K562 (cell line): ENCODE measurements at regions not wholly inside any gene's neighbourhood (a gene's known extent, or its start where the extent isn't known, plus 50 kb on each side); places are given as distances from the start of the nearest gene placed in this dataset.

Experiments used
- ATAC-seq: fragments of 200-7000 bp; cut with Tn5 transposase; 3 replicates; pipeline ENCODE4 v1.9.1; 2020; ENCODE audit warnings: moderate library complexity
- BruUV-seq: library from RNA; stranded (reverse); fragments of 400-500 nt; replicated peaks from 2 replicates; lab custom pipeline; 2021; lab: Mats Ljungman, UMichigan
- CTCF ChIA-PET: fragments of 300-600 bp; formaldehyde crosslinking; extraction: SDS; loops from one replicate; lab custom pipeline; 2021; ENCODE audit warnings: low intra/inter-chr PET ratio; lab: Yijun Ruan, JAX
- POLR2A ChIA-PET: fragments of 300-600, 350-650 bp; sonication (Branson Sonifier 250); formaldehyde crosslinking; extraction: SDS; loops from one replicate; lab custom pipeline; 2021; ENCODE audit warnings: antibody characterized with exemption, inconsistent platforms; lab: Yijun Ruan, JAX
- DNase-seq, 4 experiments: peaks; one replicate each; pipeline versions ENCODE4 v3.0.0 to v3.0.0-alpha.2; 2011 to 2018; ENCODE audit warnings: low spot score in 3 of 4, mixed read lengths in 3 of 4; ENCODE audit errors: extremely low read depth in 1 of 4
- FAIRE-seq: peaks from 2 replicates; lab custom pipeline; 2011; peaks lifted over from hg19 to GRCh38; lab: Jason Lieb, UNC
- H2AFZ ChIP-seq: 2 replicates; pipeline ENCODE4 v1.6.0; 2011; ENCODE audit warnings: low read depth, low read length, control low read depth, inconsistent platforms
- H3K27ac ChIP-seq: fragments of 200-600 bp; 3 replicates; pipeline ENCODE4 v1.8.0; 2011; ENCODE audit warnings: low read depth, mild to moderate bottlenecking, control low read depth, inconsistent platforms, low read length, moderate library complexity, mixed read lengths; ENCODE audit errors: extremely low read depth
- H3K27me3 ChIP-seq, 2 experiments: fragments of 300-600 bp in 1 of 2; 2 replicates in 1 of 2; 3 replicates in 1 of 2; pipeline versions ENCODE4 v1.6.0 to v1.8.0; 2011; ENCODE audit warnings: inconsistent platforms in 2 of 2, low read length in 2 of 2, mild to moderate bottlenecking in 1 of 2, mixed read lengths in 1 of 2, moderate library complexity in 1 of 2; ENCODE audit not compliant: control insufficient read depth in 2 of 2, insufficient read depth in 2 of 2
- H3K36me3 ChIP-seq: fragments of 300-600 bp; 3 replicates; pipeline ENCODE4 v1.8.0; 2011; ENCODE audit warnings: mild to moderate bottlenecking, low read length, inconsistent platforms; ENCODE audit not compliant: control insufficient read depth, insufficient read depth
- H3K4me1 ChIP-seq, 2 experiments: fragments of 200-600 bp in 1 of 2; replicated peaks in 1 of 2; 2 replicates in 1 of 2; 3 replicates in 1 of 2; pipeline versions ENCODE4 v1.5.1 to v1.8.0; 2011; ENCODE audit warnings: inconsistent platforms in 2 of 2, low read length in 2 of 2, mild to moderate bottlenecking in 1 of 2, mixed read lengths in 1 of 2, moderate library complexity in 1 of 2; ENCODE audit not compliant: control insufficient read depth in 2 of 2, insufficient read depth in 2 of 2
- H3K4me2 ChIP-seq: 2 replicates; pipeline ENCODE4 v1.6.1; 2011; ENCODE audit warnings: low read length, control low read depth, inconsistent platforms, mixed read lengths; ENCODE audit not compliant: insufficient read depth
- H3K4me3 ChIP-seq: fragments of 200-600 bp; sonication (generic), shearing (Covaris generic); 2 replicates; pipeline ENCODE4 v1.5.1; 2016; ENCODE audit warnings: control low read depth, inconsistent platforms
- H3K79me2 ChIP-seq: fragments of 200-600 bp; 3 replicates; pipeline ENCODE4 v1.8.0; 2011; ENCODE audit warnings: low read length, inconsistent platforms; ENCODE audit not compliant: control insufficient read depth, insufficient read depth
- H3K9ac ChIP-seq, 2 experiments: 2 replicates each; pipeline versions ENCODE4 v1.6.0 to v1.6.1; 2011; ENCODE audit warnings: low read depth in 2 of 2, low read length in 2 of 2, control low read depth in 1 of 2, inconsistent platforms in 1 of 2, mild to moderate bottlenecking in 1 of 2, mixed read lengths in 1 of 2; ENCODE audit not compliant: insufficient read depth in 1 of 2
- H3K9me1 ChIP-seq: one replicate; pipeline ENCODE4 v1.6.0; 2011; ENCODE audit warnings: inconsistent platforms, mild to moderate bottlenecking, low read length, moderate library complexity; ENCODE audit not compliant: control insufficient read depth, insufficient read depth
- H3K9me3 ChIP-seq: replicated peaks from 2 replicates; pipeline ENCODE4 v1.5.1; 2011; ENCODE audit warnings: low read depth, low read length, inconsistent platforms; ENCODE audit not compliant: control insufficient read depth, insufficient read depth
- H4K20me1 ChIP-seq: replicated peaks from 2 replicates; pipeline ENCODE4 v1.6.1; 2011; ENCODE audit warnings: low read length, inconsistent platforms, mixed read lengths; ENCODE audit not compliant: control insufficient read depth, insufficient read depth
- BHLHE40 ChIP-seq: IDR thresholded peaks from 2 replicates; pipeline ENCODE4 v1.6.1; 2011; ENCODE audit warnings: low read length, improper control_type of control experiment
- NCOA6 ChIP-seq: fragments of 450-650 bp; IDR thresholded peaks from 2 replicates; pipeline ENCODE4 v1.6.1; 2017; ENCODE audit warnings: mild to moderate bottlenecking
- NONO ChIP-seq, 2 experiments: fragments of 200-400 bp in 1 of 2; fragments of 450-650 bp in 1 of 2; formaldehyde crosslinking in 1 of 2; IDR thresholded peaks; 2 replicates each; pipeline ENCODE4 v1.6.1; 2017; ENCODE audit warnings: low read depth in 2 of 2, mild to moderate bottlenecking in 2 of 2, moderate library complexity in 2 of 2, low read length in 1 of 2
- PRPF4 ChIP-seq: fragments of 200-400 bp; formaldehyde crosslinking; IDR thresholded peaks from one replicate; pipeline ENCODE4 v1.6.1; 2017; ENCODE audit warnings: low read length, low read depth, mild to moderate bottlenecking; ENCODE audit not compliant: insufficient read depth, poor library complexity, severe bottlenecking
- RBM15 ChIP-seq: fragments of 200-400 bp; formaldehyde crosslinking; IDR thresholded peaks from 2 replicates; pipeline ENCODE4 v1.6.1; 2018; ENCODE audit warnings: mild to moderate bottlenecking, low read length, moderate library complexity; ENCODE audit not compliant: insufficient read depth
- TBL1XR1 ChIP-seq, 2 experiments: IDR thresholded peaks; 2 replicates each; pipeline ENCODE4 v1.6.1; 2012; ENCODE audit warnings: improper control_type of control experiment in 2 of 2, low read length in 2 of 2, mild to moderate bottlenecking in 1 of 2
- TGIF2 ChIP-seq: sonication (generic); formaldehyde crosslinking; IDR thresholded peaks from 2 replicates; pipeline ENCODE4 v1.8.1; 2022; ENCODE audit warnings: mild to moderate bottlenecking, missing genetic modification reagents, moderate library complexity
- ZNF232 ChIP-seq: sonication (generic); formaldehyde crosslinking; IDR thresholded peaks from 2 replicates; pipeline ENCODE4 v1.8.0; 2022; ENCODE audit warnings: mild to moderate bottlenecking, missing genetic modification reagents
- WGBS: fragments of 100-300 bp; shearing (Covaris generic); methylation state at CpG from one replicate; pipeline ENCODE4 v1.1.6; 2016; ENCODE audit warnings: low coverage, mixed read lengths; ENCODE audit not compliant: insufficient coverage; ENCODE audit errors: missing lambda C conversion rate; 5-methylcytosine and 5-hydroxymethylcytosine counted together
- in situ Hi-C: fragments of 300-500 bp; cut with MboI; formaldehyde crosslinking; loops from 4 replicates; pipeline ENCODE4 v1.15.0; 2018; ENCODE audit warnings: inconsistent platforms, mixed read lengths
- intact Hi-C: fragments of 100-400 bp; cut with micrococcal nuclease; formaldehyde crosslinking; loops from 2 replicates; pipeline ENCODE4 v1.14.2; 2022
- TF ChIP-seq, protein P1 (sequence below): sonication (generic); formaldehyde crosslinking; IDR thresholded peaks from 2 replicates; pipeline ENCODE4 v1.8.0; 2023; ENCODE audit warnings: missing genetic modification reagents, mild to moderate bottlenecking, borderline replicate concordance
- TF ChIP-seq, protein P2 (sequence below): fragments of 250-450 bp; sonication (Bioruptor Pico); IDR thresholded peaks from 2 replicates; pipeline ENCODE4 v1.5.0; 2021; ENCODE audit warnings: mild to moderate bottlenecking, borderline replicate concordance
- TF ChIP-seq, protein P3 (sequence below): fragments of 450-650 bp; conservative IDR thresholded peaks from 2 replicates; pipeline ENCODE4 v1.6.1; 2016; ENCODE audit warnings: missing genetic modification characterization, low read depth, mild to moderate bottlenecking, missing compliant biosample characterization, moderate library complexity
- TF ChIP-seq, protein P4 (sequence below): fragments of 250-450 bp; sonication (Bioruptor Pico); IDR thresholded peaks from 2 replicates; pipeline ENCODE4 v1.4.0; 2020; ENCODE audit warnings: mild to moderate bottlenecking, moderate library complexity

DNA sequence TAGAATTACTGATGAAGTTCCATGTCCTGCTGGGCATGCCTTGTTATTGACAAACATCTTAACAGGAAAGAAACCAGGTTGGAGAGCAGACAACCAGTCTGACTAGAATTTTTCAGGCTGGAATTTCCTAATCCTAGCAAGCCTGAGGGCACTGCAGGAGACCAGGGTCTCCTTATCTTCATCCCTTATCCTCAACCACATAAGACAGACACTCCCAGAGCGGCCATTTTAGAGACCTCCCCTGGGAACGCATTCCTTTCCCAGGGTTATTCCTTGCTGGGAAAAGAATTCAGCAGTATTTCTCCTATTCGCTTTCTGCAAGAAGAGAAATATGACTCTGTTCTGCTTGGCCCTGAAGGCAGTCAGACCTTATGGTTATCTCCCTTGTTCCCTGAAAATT is 803.7 kb downstream of the GRIK2 start:
- intact Hi-C loops, result no loop called here
- in situ Hi-C loops, result no loop called here
- no peaks in the 10 kb centered on the region for H4K20me1 ChIP-seq
- ATAC-seq (no peak), FAIRE-seq (no peak), DNase-seq (no peak)
- 0% methylated on average over 3 of the region's 3 CpGs for WGBS
- no peak overlapping the region for H3K4me3 ChIP-seq
- no peak overlapping the region for H3K9ac ChIP-seq
- BruUV-seq, result no TSS peak
- no peak overlapping the region for H3K27ac ChIP-seq
- no peak overlapping the region for H3K4me2 ChIP-seq
- no peaks in the 10 kb centered on the region for H3K36me3 ChIP-seq
- no peak overlapping the region for H2AFZ ChIP-seq
- no peaks in the 10 kb centered on the region for H3K79me2 ChIP-seq
- no peaks in the 10 kb centered on the region for H3K9me1 ChIP-seq
- POLR2A ChIA-PET, result no interaction called here
- CTCF ChIA-PET, result no interaction called here
- TF ChIP-seq, protein P1, sequence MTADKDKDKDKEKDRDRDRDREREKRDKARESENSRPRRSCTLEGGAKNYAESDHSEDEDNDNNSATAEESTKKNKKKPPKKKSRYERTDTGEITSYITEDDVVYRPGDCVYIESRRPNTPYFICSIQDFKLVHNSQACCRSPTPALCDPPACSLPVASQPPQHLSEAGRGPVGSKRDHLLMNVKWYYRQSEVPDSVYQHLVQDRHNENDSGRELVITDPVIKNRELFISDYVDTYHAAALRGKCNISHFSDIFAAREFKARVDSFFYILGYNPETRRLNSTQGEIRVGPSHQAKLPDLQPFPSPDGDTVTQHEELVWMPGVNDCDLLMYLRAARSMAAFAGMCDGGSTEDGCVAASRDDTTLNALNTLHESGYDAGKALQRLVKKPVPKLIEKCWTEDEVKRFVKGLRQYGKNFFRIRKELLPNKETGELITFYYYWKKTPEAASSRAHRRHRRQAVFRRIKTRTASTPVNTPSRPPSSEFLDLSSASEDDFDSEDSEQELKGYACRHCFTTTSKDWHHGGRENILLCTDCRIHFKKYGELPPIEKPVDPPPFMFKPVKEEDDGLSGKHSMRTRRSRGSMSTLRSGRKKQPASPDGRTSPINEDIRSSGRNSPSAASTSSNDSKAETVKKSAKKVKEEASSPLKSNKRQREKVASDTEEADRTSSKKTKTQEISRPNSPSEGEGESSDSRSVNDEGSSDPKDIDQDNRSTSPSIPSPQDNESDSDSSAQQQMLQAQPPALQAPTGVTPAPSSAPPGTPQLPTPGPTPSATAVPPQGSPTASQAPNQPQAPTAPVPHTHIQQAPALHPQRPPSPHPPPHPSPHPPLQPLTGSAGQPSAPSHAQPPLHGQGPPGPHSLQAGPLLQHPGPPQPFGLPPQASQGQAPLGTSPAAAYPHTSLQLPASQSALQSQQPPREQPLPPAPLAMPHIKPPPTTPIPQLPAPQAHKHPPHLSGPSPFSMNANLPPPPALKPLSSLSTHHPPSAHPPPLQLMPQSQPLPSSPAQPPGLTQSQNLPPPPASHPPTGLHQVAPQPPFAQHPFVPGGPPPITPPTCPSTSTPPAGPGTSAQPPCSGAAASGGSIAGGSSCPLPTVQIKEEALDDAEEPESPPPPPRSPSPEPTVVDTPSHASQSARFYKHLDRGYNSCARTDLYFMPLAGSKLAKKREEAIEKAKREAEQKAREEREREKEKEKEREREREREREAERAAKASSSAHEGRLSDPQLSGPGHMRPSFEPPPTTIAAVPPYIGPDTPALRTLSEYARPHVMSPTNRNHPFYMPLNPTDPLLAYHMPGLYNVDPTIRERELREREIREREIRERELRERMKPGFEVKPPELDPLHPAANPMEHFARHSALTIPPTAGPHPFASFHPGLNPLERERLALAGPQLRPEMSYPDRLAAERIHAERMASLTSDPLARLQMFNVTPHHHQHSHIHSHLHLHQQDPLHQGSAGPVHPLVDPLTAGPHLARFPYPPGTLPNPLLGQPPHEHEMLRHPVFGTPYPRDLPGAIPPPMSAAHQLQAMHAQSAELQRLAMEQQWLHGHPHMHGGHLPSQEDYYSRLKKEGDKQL (CRISPR knock-in tag), result no peak
- TF ChIP-seq, protein P2, sequence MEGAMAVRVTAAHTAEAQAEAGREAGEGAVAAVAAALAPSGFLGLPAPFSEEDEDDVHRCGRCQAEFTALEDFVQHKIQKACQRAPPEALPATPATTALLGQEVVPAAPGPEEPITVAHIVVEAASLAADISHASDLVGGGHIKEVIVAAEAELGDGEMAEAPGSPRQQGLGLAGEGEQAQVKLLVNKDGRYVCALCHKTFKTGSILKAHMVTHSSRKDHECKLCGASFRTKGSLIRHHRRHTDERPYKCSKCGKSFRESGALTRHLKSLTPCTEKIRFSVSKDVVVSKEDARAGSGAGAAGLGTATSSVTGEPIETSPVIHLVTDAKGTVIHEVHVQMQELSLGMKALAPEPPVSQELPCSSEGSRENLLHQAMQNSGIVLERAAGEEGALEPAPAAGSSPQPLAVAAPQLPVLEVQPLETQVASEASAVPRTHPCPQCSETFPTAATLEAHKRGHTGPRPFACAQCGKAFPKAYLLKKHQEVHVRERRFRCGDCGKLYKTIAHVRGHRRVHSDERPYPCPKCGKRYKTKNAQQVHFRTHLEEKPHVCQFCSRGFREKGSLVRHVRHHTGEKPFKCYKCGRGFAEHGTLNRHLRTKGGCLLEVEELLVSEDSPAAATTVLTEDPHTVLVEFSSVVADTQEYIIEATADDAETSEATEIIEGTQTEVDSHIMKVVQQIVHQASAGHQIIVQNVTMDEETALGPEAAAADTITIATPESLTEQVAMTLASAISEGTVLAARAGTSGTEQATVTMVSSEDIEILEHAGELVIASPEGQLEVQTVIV (CRISPR knock-in tag), result no peak
- TF ChIP-seq ZNF232, result no peak
- no peak for TF ChIP-seq TGIF2
- TF ChIP-seq NCOA6, result no peak
- no peak for TF ChIP-seq TBL1XR1 (IDR thresholded peaks at IDR 0.05; ENCODE audit: low read length in 2 of 2)
- no peak for TF ChIP-seq BHLHE40
- no peak for TF ChIP-seq PRPF4
- TF ChIP-seq NONO (IDR thresholded peaks at IDR 0.05; ENCODE audit: low read depth in 2 of 2, low read length in 1 of 2), result no peak
- TF ChIP-seq, protein P3, sequence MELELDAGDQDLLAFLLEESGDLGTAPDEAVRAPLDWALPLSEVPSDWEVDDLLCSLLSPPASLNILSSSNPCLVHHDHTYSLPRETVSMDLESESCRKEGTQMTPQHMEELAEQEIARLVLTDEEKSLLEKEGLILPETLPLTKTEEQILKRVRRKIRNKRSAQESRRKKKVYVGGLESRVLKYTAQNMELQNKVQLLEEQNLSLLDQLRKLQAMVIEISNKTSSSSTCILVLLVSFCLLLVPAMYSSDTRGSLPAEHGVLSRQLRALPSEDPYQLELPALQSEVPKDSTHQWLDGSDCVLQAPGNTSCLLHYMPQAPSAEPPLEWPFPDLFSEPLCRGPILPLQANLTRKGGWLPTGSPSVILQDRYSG (tag), result no peak
- TF ChIP-seq RBM15, result no peak
- TF ChIP-seq, protein P4, sequence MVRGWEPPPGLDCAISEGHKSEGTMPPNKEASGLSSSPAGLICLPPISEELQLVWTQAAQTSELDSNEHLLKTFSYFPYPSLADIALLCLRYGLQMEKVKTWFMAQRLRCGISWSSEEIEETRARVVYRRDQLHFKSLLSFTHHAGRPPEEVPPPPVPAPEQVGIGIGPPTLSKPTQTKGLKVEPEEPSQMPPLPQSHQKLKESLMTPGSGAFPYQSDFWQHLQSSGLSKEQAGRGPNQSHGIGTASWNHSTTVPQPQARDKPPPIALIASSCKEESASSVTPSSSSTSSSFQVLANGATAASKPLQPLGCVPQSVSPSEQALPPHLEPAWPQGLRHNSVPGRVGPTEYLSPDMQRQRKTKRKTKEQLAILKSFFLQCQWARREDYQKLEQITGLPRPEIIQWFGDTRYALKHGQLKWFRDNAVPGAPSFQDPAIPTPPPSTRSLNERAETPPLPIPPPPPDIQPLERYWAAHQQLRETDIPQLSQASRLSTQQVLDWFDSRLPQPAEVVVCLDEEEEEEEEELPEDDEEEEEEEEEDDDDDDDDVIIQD (CRISPR knock-in tag), result no peak
- 0 out of 2 replicates have a peak, but pooled peaks cover 2% of the 10 kb centered on the region for H3K9me3 ChIP-seq
- no peaks in the 10 kb centered on the region for H3K27me3 ChIP-seq
- H3K4me1 ChIP-seq, result no peaks in the 10 kb centered on the region
